Activated T-cell treated with anti-CD3 and anti-CD28 coated beads, Interleukin-2, amount 50 U/mL, for 72 hours (primary cell): ENCODE measurements at regions not wholly inside any gene's neighbourhood (a gene's known extent, or its start where the extent isn't known, plus 50 kb on each side); places are given as distances from the start of the nearest gene placed in this dataset.

ENCODE experiments used
- ATAC-seq, 2 donors: fragments of 150-1000 bp; cut with Tn5 transposase; replicated peaks in 1 of 2; 2 replicates each; pipeline ENCODE4 v1.10.0; 2021; ENCODE audit warnings: moderate library complexity in 2 of 2, mild to moderate bottlenecking in 1 of 2
- DNase-seq, 2 donors: peaks; one replicate each; pipeline ENCODE4 v3.0.0; 2021 to 2022; ENCODE audit warnings: mixed read lengths in 1 of 2
- H3K27ac Mint-ChIP-seq: one replicate; pipeline ENCODE4 v1.8.0; 2022; ENCODE audit warnings: mild to moderate bottlenecking, moderate library complexity, mixed read lengths
- H3K27me3 Mint-ChIP-seq: one replicate; pipeline ENCODE4 v1.8.0; 2022; ENCODE audit warnings: low read depth, mixed read lengths
- H3K36me3 Mint-ChIP-seq, 2 donors: one replicate each; pipeline ENCODE4 v1.8.0; 2022; ENCODE audit warnings: mixed read lengths in 2 of 2, mild to moderate bottlenecking in 1 of 2; ENCODE audit not compliant: insufficient read depth in 2 of 2
- H3K4me1 Mint-ChIP-seq: one replicate; pipeline ENCODE4 v1.8.0; 2022; ENCODE audit warnings: low read depth, mixed read lengths
- H3K4me3 Mint-ChIP-seq, 2 donors: one replicate each; pipeline ENCODE4 v1.8.0; 2022; ENCODE audit warnings: mild to moderate bottlenecking in 2 of 2, mixed read lengths in 2 of 2, moderate library complexity in 2 of 2
- H3K9me3 Mint-ChIP-seq, 2 donors: one replicate each; pipeline ENCODE4 v1.8.0; 2022; ENCODE audit warnings: mixed read lengths in 2 of 2

DNA sequence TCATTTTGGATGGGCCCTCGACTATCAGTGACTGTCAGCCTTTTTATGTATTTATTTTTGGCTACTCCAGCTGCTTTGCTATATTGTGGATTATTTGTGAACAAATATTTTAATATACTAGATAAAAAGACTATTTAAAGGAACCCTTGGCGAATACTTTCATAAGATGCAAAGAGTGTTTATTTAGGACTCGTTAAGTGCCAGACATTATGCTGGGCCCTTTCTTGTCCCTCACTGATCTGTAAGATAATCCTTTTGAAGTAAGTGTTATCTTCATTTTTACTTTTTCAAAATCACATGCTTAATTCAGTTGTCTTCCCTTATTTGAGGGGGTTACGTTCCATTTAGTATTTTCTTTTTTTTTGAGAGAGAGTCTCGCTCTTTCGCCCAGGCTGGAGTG lies 376.8 kb upstream of the C2CD4B start:
- DNase-seq, result no peak
- Mint-ChIP-seq H3K9me3 (no peaks in the 10 kb centered on the region), H3K27ac (no peak overlapping the region), H3K4me3 (no peak overlapping the region), H3K27me3 (peaks cover 5% of the 10 kb centered on the region), H3K36me3 (no peaks in the 10 kb centered on the region), H3K4me1 (no peaks in the 10 kb centered on the region)
- no peak for ATAC-seq

GRCh38 chr15:62544446-62544845 lies 379.4 kb upstream of the C2CD4B start:
- H3K4me3 Mint-ChIP-seq, result no peak overlapping the region
- no peak overlapping the region for H3K27ac Mint-ChIP-seq
- ATAC-seq, result no peak
- peaks cover 5% of the 10 kb centered on the region for H3K27me3 Mint-ChIP-seq
- H3K4me1 Mint-ChIP-seq, result peaks cover 2% of the 10 kb centered on the region
- H3K9me3 Mint-ChIP-seq, result no peaks in the 10 kb centered on the region
- H3K36me3 Mint-ChIP-seq, result no peaks in the 10 kb centered on the region
- no peak for DNase-seq

DNA sequence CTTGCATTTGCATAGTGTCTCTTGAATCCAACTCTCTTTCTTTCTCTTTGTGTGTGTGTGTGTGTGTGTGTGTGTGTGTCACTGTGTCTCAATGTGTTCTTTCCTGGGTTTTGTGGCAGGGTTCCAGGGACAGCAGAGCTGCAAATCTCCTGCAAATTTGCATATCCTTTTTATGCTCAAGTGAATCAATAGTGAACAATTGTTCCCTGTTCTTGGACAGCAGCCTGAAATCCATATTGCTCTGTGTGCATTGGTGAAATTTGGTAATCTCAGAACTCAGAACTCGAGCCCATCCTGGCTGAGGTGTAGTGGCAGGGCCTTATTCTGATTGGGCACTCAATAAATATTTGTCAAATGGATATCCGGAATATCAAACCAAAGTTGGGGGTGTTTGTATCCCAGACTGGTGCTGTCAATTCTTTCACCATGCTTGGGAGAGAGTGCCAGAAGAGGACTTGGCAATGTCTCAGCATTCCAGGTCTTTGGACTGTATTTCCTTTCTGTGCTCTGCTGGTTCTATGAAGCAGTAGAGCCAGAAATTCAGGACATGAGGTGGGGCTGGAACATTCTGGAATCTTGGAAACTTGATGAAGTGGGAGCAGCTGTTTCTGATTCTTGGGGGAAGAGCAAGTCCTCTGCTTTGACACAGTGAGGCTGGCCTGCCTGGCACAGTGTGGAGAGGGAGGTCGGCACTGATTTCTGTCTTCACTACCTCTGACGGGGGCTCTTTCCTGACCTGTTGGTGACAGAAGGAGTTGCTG lies 380.6 kb upstream of the C2CD4B start:
- no peak for DNase-seq
- H3K4me1 Mint-ChIP-seq, result peaks cover 8% of the 10 kb centered on the region
- H3K4me3 Mint-ChIP-seq, result no peak overlapping the region
- H3K27ac Mint-ChIP-seq, result no peak overlapping the region
- ATAC-seq, result no peak
- H3K36me3 Mint-ChIP-seq, result no peaks in the 10 kb centered on the region
- no peaks in the 10 kb centered on the region for H3K27me3 Mint-ChIP-seq
- no peaks in the 10 kb centered on the region for H3K9me3 Mint-ChIP-seq

- H3K4me1 Mint-ChIP-seq, result peaks cover 8% of the 10 kb centered on the region
- no peak for DNase-seq
- H3K4me3 Mint-ChIP-seq, result no peak overlapping the region
- ATAC-seq, result no peak
- no peak overlapping the region for H3K27ac Mint-ChIP-seq
- H3K9me3 Mint-ChIP-seq, result no peaks in the 10 kb centered on the region
- H3K36me3 Mint-ChIP-seq, result no peaks in the 10 kb centered on the region
- no peaks in the 10 kb centered on the region for H3K27me3 Mint-ChIP-seq
Measured at GRCh38 chr15:62546628-62547027, 381.5 kb upstream of the C2CD4B start.

GRCh38 chr15:62547584-62547983 lies 382.5 kb upstream of the C2CD4B start:
- no peak for DNase-seq
- H3K36me3 Mint-ChIP-seq, result no peaks in the 10 kb centered on the region
- H3K4me3 Mint-ChIP-seq, result no peak overlapping the region
- H3K9me3 Mint-ChIP-seq, result no peaks in the 10 kb centered on the region
- no peak for ATAC-seq
- H3K27me3 Mint-ChIP-seq, result no peaks in the 10 kb centered on the region
- H3K4me1 Mint-ChIP-seq, result peaks cover 8% of the 10 kb centered on the region
- no peak overlapping the region for H3K27ac Mint-ChIP-seq

GRCh38 chr15:62549345-62549970 lies 384.4 kb upstream of the C2CD4B start:
- DNase-seq (peak in 1 of 2 donors; percentile 2), ATAC-seq (no peak)
- H3K9me3 Mint-ChIP-seq, result no peaks in the 10 kb centered on the region
- peaks cover 8% of the 10 kb centered on the region for H3K4me1 Mint-ChIP-seq
- no peak overlapping the region for H3K4me3 Mint-ChIP-seq
- no peaks in the 10 kb centered on the region for H3K27me3 Mint-ChIP-seq
- H3K27ac Mint-ChIP-seq, result no peak overlapping the region
- no peaks in the 10 kb centered on the region for H3K36me3 Mint-ChIP-seq

GRCh38 chr15:62550106-62550505 lies 385.0 kb upstream of the C2CD4B start:
- Mint-ChIP-seq H3K4me3 (no peak overlapping the region), H3K9me3 (no peaks in the 10 kb centered on the region), H3K27ac (no peak overlapping the region), H3K4me1 (peaks cover 8% of the 10 kb centered on the region), H3K36me3 (no peaks in the 10 kb centered on the region), H3K27me3 (no peaks in the 10 kb centered on the region)
- no peak for ATAC-seq
- DNase-seq, result no peak

GRCh38 chr15:62552444-62552843 lies 387.4 kb upstream of the C2CD4B start:
- Mint-ChIP-seq H3K27ac (no peak overlapping the region), H3K4me1 (peaks cover 8% of the 10 kb centered on the region)
- no peak for DNase-seq

GRCh38 chr15:62553911-62554563 lies 389.0 kb upstream of the C2CD4B start:
- ATAC-seq, result no peak
- Mint-ChIP-seq H3K4me1 (peaks cover 8% of the 10 kb centered on the region), H3K36me3 (no peaks in the 10 kb centered on the region), H3K9me3 (no peaks in the 10 kb centered on the region), H3K27me3 (no peaks in the 10 kb centered on the region), H3K4me3 (no peak overlapping the region), H3K27ac (no peak overlapping the region)
- DNase-seq, result no peak

More at GRCh38 chr15:62552444-62552843, 387.4 kb upstream of the C2CD4B start:
- Mint-ChIP-seq H3K4me3 (no peak overlapping the region), H3K27me3 (no peaks in the 10 kb centered on the region), H3K9me3 (no peaks in the 10 kb centered on the region), H3K36me3 (no peaks in the 10 kb centered on the region)
- no peak for ATAC-seq

- no peak overlapping the region for H3K27ac Mint-ChIP-seq
- ATAC-seq (no peak), DNase-seq (no peak)
- no peaks in the 10 kb centered on the region for H3K27me3 Mint-ChIP-seq
- no peaks in the 10 kb centered on the region for H3K36me3 Mint-ChIP-seq
- H3K4me1 Mint-ChIP-seq, result no peaks in the 10 kb centered on the region
- no peak overlapping the region for H3K4me3 Mint-ChIP-seq
- no peaks in the 10 kb centered on the region for H3K9me3 Mint-ChIP-seq
Measured at GRCh38 chr15:62558640-62559380, 393.7 kb upstream of the C2CD4B start.

DNA sequence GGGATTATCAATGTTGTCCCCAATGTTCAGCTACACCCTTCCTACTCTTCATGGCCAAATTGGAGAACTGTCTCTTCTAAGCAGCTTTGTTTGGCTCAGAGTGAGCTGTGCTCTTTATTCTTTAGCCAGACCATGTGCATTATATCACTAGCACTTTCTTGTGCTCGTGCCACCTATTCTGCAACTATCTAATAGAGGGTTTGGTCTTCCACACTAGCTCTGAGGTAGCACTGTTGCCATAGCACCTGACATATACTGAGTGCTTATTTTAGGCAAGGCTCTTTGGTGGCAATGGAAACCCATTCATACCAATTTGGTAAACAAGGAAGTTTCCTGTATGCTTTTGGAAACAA lies 394.3 kb upstream of the C2CD4B start:
- ATAC-seq (no peak), DNase-seq (no peak)
- no peaks in the 10 kb centered on the region for H3K36me3 Mint-ChIP-seq
- H3K4me3 Mint-ChIP-seq, result no peak overlapping the region
- H3K4me1 Mint-ChIP-seq, result no peaks in the 10 kb centered on the region
- no peak overlapping the region for H3K27ac Mint-ChIP-seq
- H3K9me3 Mint-ChIP-seq, result no peaks in the 10 kb centered on the region
- no peaks in the 10 kb centered on the region for H3K27me3 Mint-ChIP-seq

DNA sequence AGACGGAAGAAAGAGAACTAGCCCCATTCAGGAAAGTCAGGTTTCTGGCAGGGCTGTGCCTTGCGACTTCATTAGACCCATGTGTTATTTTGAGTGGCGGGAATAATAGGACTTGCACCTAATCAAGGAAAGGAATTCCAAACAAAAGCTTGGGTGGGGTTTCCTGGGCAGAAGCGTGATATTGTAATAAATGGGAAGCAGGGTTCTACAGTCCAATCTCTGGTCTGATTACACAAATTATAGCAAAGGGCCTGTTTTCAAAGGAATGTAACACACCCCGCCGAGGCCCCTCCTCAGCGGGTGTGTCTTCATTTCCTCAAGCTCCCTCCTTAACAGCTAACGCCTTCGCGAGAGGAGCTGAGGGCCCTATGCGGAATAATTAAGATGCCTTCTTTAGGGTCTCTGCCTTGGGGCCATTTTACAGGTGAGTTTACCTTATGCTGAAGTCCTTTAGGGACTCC lies 396.0 kb upstream of the C2CD4B start:
- DNase-seq (no peak), ATAC-seq (no peak)
- no peak overlapping the region for H3K4me3 Mint-ChIP-seq
- no peaks in the 10 kb centered on the region for H3K4me1 Mint-ChIP-seq
- no peaks in the 10 kb centered on the region for H3K36me3 Mint-ChIP-seq
- H3K27me3 Mint-ChIP-seq, result no peaks in the 10 kb centered on the region
- no peak overlapping the region for H3K27ac Mint-ChIP-seq
- H3K9me3 Mint-ChIP-seq, result no peaks in the 10 kb centered on the region

GRCh38 chr15:62561571-62561970 lies 396.5 kb upstream of the C2CD4B start:
- Mint-ChIP-seq H3K9me3 (no peaks in the 10 kb centered on the region), H3K27ac (no peak overlapping the region), H3K4me1 (no peaks in the 10 kb centered on the region), H3K36me3 (no peaks in the 10 kb centered on the region), H3K27me3 (no peaks in the 10 kb centered on the region), H3K4me3 (no peak overlapping the region)
- ATAC-seq (no peak), DNase-seq (no peak)
